ENCODE measurements at regions not wholly inside any gene's neighbourhood (a gene's known extent, or its start where the extent isn't known, plus 50 kb on each side); places are given as distances from the start of the nearest gene placed in this dataset.

- TF ChIP-seq CTCF (conservative IDR thresholded peaks at IDR 0.05 in 1 of 2, IDR thresholded peaks at IDR 0.05 in 1 of 2; ENCODE audit: extremely low read depth in 1 of 2, insufficient read depth in 1 of 2, low read depth in 1 of 2, low read length in 2 of 2) (no peak), EZH2 (IDR thresholded peaks at IDR 0.05; ENCODE audit: borderline replicate concordance, low read length) (no peak)
Observed at GRCh38 chr5:18551716-18552115, 917.5 kb downstream of the TAF11L14 start.
